ENCODE measurements at regions not wholly inside any gene's neighbourhood (a gene's known extent, or its start where the extent isn't known, plus 50 kb on each side); places are given as distances from the start of the nearest gene placed in this dataset.

DNA sequence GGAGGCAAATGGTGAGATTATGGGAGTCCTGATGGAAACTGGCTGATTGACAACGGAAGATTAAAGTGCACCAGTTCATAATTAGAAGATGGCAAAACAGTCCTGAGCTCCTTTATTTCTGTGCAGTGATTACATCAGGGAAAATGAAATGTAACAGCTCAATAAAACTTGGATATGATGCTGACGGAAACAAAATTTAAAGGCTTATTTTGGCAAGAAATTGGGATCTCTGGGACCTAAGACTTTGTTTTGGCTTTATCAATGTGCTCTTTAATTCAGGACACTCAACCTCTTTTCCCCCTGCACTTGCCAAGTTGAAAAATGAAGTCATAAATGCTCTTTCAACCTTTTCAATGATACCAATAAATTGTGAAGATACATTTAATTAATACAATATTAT is 226.8 kb downstream of the C6orf118 start:
- TF ChIP-seq, protein P1, sequence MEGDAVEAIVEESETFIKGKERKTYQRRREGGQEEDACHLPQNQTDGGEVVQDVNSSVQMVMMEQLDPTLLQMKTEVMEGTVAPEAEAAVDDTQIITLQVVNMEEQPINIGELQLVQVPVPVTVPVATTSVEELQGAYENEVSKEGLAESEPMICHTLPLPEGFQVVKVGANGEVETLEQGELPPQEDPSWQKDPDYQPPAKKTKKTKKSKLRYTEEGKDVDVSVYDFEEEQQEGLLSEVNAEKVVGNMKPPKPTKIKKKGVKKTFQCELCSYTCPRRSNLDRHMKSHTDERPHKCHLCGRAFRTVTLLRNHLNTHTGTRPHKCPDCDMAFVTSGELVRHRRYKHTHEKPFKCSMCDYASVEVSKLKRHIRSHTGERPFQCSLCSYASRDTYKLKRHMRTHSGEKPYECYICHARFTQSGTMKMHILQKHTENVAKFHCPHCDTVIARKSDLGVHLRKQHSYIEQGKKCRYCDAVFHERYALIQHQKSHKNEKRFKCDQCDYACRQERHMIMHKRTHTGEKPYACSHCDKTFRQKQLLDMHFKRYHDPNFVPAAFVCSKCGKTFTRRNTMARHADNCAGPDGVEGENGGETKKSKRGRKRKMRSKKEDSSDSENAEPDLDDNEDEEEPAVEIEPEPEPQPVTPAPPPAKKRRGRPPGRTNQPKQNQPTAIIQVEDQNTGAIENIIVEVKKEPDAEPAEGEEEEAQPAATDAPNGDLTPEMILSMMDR (IDR thresholded peaks at IDR 0.05; ENCODE audit: insufficient read depth, low read length, poor library complexity, severe bottlenecking) = no peak
- TF ChIP-seq EZH2phosphoT487 (conservative IDR thresholded peaks at IDR 0.05; ENCODE audit: low read length) = no peak
